ENCODE measurements at regions not wholly inside any gene's neighbourhood (a gene's known extent, or its start where the extent isn't known, plus 50 kb on each side); places are given as distances from the start of the nearest gene placed in this dataset.

DNA sequence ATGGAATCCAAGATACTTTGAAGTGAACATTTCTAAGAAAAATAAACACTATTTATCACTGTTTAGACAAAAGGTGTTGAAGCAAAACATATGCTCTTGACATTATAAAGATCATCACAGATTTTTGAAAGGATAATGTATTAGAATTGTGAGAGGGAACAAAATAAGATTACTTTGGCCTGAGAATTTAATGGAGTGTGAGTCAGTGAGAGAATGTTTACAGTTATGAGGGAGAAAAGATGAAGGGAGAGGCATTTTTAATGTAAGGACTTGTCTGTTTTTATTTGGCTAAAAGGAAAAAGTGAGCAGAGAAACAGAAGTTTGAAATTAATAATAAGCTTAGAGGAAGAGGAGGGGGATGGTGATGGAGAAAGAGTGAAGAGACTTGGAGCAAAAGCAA is 1010.1 kb downstream of the EFNA5 start:
- no peak overlapping the region for H3K27ac ChIP-seq
- DNase-seq (no peak), ATAC-seq (no peak)
- no peak overlapping the region for H3K4me3 ChIP-seq
- H3K4me1 ChIP-seq: no peaks in the 10 kb centered on the region
- TF ChIP-seq, protein P1, sequence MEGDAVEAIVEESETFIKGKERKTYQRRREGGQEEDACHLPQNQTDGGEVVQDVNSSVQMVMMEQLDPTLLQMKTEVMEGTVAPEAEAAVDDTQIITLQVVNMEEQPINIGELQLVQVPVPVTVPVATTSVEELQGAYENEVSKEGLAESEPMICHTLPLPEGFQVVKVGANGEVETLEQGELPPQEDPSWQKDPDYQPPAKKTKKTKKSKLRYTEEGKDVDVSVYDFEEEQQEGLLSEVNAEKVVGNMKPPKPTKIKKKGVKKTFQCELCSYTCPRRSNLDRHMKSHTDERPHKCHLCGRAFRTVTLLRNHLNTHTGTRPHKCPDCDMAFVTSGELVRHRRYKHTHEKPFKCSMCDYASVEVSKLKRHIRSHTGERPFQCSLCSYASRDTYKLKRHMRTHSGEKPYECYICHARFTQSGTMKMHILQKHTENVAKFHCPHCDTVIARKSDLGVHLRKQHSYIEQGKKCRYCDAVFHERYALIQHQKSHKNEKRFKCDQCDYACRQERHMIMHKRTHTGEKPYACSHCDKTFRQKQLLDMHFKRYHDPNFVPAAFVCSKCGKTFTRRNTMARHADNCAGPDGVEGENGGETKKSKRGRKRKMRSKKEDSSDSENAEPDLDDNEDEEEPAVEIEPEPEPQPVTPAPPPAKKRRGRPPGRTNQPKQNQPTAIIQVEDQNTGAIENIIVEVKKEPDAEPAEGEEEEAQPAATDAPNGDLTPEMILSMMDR (IDR thresholded peaks at IDR 0.05): no peak
- H3K9me3 ChIP-seq: no peaks in the 10 kb centered on the region
- no peaks in the 10 kb centered on the region for H3K27me3 ChIP-seq (ENCODE audit: insufficient read depth in 3 of 3, low read length in 2 of 3)
- H3K36me3 ChIP-seq (ENCODE audit: insufficient read depth in 1 of 2, low read depth in 1 of 2): no peaks in the 10 kb centered on the region
- intact Hi-C loops (cut with DNase I): no loop called here

DNA sequence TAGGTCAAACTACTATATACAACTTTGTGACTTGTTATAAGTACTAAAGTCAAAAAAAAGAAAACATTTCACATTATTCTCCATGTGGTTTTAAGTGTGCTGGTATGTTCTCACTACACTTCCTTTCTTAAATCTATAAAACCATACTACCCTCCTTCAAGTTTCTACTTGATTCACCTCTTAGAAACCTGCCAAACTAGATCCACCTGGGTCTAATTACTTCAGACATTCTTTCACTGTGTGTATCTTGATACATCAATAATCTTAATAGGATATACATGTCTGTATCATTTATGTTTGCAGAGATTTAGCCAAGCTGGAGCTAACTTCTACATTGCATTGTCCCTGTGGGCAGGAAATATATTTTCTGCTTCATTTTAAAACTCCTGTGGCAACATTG is 1012.6 kb downstream of the EFNA5 start:
- Histone ChIP-seq H3K27me3 (ENCODE audit: insufficient read depth in 3 of 3, low read length in 2 of 3) (no peaks in the 10 kb centered on the region), H3K27ac (no peak overlapping the region), H3K4me1 (no peaks in the 10 kb centered on the region), H3K9me3 (peaks cover 3% of the 10 kb centered on the region), H3K4me3 (no peak overlapping the region), H3K36me3 (ENCODE audit: insufficient read depth in 1 of 2, low read depth in 1 of 2) (no peaks in the 10 kb centered on the region)
- DNase-seq (no peak), ATAC-seq (no peak)
- intact Hi-C loops (cut with DNase I): no loop called here
- TF ChIP-seq, protein P1 (IDR thresholded peaks at IDR 0.05): no peak

DNA sequence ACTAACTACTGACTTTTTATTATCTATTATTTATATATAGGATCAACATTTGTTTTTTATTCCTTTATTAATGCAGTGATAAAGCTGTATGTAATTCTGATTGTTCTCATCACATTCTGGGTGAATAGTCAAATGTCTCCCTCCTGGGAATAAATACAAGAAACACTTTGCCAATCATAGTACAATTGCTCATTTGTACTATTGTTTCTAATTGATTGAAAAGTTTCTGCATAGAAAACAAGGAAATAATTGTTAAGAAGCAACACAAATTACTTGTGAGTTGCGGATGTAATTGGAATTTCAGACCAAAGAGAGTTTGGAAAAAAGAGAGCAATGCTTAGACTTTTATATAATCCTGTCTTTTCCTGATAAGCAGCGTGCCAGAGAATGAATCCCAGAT is 1013.9 kb downstream of the EFNA5 start:
- intact Hi-C loops (cut with DNase I): no loop called here
- ATAC-seq (no peak), DNase-seq (no peak)
- H3K9me3 ChIP-seq: peaks cover 3% of the 10 kb centered on the region
- H3K4me3 ChIP-seq: no peak overlapping the region
- no peak overlapping the region for H3K27ac ChIP-seq
- TF ChIP-seq, protein P1 (IDR thresholded peaks at IDR 0.05): no peak
- no peaks in the 10 kb centered on the region for H3K4me1 ChIP-seq
- no peaks in the 10 kb centered on the region for H3K36me3 ChIP-seq (ENCODE audit: insufficient read depth in 1 of 2, low read depth in 1 of 2)
- WGBS, 3 donors: 60 to 77% (median 73%) methylated on average over 2 of the region's 2 CpGs
- no peaks in the 10 kb centered on the region for H3K27me3 ChIP-seq (ENCODE audit: insufficient read depth in 3 of 3, low read length in 2 of 3)

DNA sequence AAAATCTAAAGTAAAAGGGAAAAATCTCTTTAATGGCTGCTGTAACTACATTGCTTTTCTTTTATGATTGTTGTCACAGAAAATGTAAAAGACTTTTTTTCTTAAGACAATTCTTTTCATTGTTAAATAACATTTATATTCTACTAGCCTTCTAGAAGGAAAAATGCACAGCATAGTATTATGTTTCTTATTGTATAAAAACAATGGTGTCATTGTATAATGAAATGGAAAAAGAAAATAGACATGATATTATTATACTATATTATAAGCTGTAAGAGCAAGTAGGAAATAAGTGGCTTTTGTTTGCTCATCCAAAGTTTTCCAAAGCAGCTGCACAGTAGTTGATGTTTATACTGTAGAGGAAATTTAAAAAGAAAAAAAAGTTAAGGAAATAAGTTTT is 1021.7 kb downstream of the EFNA5 start:
- Histone ChIP-seq H3K9me3 (no peaks in the 10 kb centered on the region), H3K4me3 (no peak overlapping the region), H3K27ac (no peak overlapping the region), H3K36me3 (ENCODE audit: insufficient read depth in 1 of 2, low read depth in 1 of 2) (no peaks in the 10 kb centered on the region), H3K27me3 (ENCODE audit: insufficient read depth in 3 of 3, low read length in 2 of 3) (no peaks in the 10 kb centered on the region), H3K4me1 (no peaks in the 10 kb centered on the region)
- ATAC-seq (no peak), DNase-seq (no peak)
- intact Hi-C loops (cut with DNase I): no loop called here
- TF ChIP-seq, protein P1 (IDR thresholded peaks at IDR 0.05): no peak

DNA sequence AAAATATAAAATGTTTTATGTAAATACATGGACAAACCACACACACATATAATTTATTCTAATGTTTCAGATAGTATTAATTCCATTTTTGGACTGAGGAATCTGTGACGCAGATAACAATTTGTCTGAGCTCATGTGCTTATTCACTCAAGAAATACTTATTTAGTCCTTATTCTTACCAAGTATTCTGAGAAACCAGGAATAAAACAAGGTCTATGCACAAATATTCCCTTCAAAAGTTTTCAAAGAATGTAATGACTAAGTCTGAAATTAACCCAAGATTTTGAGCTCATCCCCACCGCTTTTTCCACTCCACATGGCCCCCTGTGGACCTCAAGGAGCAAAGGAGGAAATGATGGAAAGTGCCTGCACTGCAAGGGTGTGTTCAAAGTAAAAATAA is 1022.3 kb downstream of the EFNA5 start:
- H3K9me3 ChIP-seq: no peaks in the 10 kb centered on the region
- no peak overlapping the region for H3K27ac ChIP-seq
- no peaks in the 10 kb centered on the region for H3K27me3 ChIP-seq (ENCODE audit: insufficient read depth in 3 of 3, low read length in 2 of 3)
- H3K4me1 ChIP-seq: no peaks in the 10 kb centered on the region
- no peak overlapping the region for H3K4me3 ChIP-seq
- intact Hi-C loops (cut with DNase I): no loop called here
- no peak for DNase-seq
- TF ChIP-seq, protein P1 (IDR thresholded peaks at IDR 0.05): no peak
- 79 to 82% (median 79%) methylated on average over 2 of the region's 2 CpGs for WGBS, 3 donors
- no peaks in the 10 kb centered on the region for H3K36me3 ChIP-seq (ENCODE audit: insufficient read depth in 1 of 2, low read depth in 1 of 2)
- no peak for ATAC-seq
